Superior temporal gyrus (tissue), 1 donor: ENCODE measurements at regions not wholly inside any gene's neighbourhood (a gene's known extent, or its start where the extent isn't known, plus 50 kb on each side); places are given as distances from the start of the nearest gene placed in this dataset.
"Not testable (repeated sequence)": the region's sequence is repeated elsewhere in the genome, so short reads cannot be mapped to it uniquely, and the experiment has no call there.

Experiments
- DNase-seq: peaks from one replicate; pipeline ENCODE4 v3.0.0-alpha.2; 2016; ENCODE audit errors: extremely low spot score

DNA sequence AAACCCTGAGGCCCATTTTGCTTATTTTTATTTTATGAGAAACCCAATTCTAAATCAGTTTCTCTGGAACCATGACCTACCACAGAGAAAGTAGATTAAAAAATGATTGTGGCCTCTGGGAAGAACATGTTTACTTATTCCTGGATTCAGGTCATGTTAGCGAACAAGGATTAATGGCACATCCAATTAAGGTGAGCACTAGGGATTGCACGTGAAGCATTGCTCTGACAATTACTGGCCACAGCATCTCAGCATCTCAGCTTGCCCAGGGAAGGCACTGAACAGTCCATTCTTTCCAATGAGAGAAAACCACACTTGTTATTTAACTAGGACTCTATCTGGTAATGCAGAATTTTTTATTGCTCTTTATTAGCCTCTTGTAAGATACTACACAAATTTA is 119.8 kb downstream of the ZNF330 start:
- DNase-seq = no peak

DNA sequence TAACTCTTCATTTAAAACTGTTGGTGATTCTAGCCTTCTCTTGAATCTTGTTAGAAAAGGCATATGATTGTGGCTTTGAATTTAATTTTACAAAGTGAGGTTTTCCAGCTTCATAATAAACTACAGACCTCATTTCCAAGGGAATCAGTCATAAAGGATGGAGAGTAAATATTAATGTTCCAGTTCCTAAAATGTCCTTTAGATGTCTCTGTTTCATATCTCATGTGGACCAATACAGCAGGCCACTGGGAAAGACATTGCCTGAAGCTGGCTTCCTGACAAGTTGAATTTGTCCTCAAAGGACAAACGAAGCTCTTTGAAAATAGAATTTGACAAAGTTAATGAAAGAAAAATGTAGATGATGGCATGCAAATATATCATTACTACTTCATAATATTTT is 125.4 kb downstream of the ZNF330 start:
- DNase-seq = peak; percentile 81

DNA sequence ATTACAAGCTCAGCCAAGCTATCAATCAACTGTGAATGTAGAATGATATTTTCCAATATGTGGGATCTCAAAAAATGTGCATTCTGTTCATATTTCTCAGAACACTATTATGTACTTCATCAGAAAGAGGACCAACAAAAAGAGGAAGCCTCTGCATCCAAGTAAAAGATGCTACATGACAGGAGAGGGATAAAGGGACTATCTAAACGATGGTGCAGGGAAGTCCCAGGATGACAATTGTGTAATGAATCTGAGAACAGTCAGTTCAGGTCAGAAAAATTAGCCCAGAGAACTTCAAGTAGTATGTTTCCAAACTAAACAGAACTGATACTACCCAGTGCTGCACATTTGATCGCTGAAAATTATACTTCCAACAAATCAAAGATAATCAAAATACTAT is 127.0 kb downstream of the ZNF330 start:
- DNase-seq = no peak

DNA sequence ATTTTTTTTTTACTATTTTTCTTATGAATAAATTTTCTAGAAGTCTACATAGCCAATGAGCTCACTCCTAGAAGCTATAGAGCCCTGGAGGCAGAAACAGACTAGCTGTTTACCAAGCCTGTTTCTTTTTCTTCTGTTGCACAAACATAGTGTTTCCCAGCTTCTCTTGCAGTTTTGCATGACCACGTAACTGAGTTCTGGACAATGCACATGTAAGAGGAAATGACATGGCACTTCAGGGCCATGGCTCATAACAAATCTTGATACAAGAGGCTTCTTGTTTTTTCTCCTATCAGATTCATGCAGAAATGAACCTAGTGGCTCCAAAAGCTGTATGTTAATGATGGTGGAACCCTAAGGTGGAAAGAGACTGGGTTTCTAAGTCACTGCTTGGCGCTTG is 127.4 kb downstream of the ZNF330 start:
- no peak for DNase-seq

DNA sequence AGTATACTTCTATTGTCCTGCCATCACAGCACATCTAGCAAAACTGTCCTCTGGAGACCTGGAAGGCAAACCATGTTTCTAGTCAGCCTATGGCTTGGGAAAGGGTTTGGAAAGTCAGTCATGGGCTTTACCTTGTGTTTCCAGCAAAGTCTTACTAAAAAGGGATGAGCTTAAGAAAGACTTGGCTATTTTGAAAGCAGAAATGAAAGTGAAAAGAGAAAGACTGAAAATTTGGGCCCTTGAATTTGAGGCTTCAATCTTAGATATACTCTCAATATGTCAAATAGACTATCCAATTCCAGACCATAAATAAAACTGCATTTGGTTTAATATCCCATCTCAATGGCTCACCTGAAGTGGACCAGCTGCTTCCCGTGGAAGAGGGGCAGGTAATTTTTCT is 127.9 kb downstream of the ZNF330 start:
- DNase-seq = no peak

DNA sequence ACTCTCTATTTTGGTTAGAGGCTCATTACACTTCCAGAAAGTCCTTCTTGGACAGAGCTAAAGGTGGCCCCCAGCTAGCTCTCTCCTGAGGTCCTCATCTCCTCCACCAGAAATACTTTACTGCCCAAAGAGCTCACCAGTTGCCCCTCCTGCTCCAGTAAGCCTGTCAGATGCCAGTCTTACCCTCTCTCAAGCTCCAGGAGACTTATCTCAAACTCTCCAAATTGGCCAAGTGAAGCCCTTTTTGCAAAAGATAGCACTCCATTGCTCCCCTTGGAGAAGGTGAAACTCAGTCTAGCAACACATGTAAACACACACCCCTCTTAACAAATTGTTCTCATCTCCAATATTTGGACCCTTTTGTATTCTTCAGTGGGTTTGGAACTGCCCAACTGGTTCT is 128.5 kb downstream of the ZNF330 start:
- DNase-seq = no peak

DNA sequence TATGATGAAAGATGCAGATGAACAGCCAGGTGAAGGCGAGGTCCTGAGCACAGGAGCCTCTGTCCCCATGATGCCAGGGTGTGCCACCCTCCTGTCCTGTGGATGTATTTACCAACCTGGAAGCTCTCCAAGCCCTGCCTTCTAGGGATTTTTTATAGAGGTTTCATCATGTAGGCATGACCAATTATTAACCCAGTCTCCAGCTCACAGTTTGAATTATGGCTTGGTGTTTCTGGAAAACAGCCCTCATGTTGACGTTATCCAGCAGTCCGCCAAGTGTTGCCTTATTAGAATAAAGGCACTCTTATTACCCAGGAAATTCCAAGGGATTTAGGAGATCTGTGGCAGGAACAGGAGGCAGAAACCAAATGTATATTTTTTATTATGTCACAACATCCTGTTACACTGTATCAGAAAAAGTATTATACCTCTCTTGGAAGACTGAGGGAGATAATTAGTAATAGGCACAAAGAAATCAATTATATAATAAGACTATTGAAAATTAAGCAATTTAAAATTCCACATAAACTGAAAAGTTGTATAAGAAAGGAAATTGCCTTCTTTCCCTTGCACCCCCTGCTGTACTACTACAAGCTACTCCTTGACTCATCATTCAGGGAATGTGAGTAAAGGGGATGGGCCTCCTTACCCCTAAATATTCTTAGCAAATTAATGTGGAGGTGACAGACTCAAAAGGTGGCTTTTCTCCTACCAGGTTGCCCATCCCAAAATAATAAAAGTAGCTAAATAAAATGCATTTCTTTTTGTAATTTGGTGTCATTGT is 129.6 kb downstream of the ZNF330 start:
- DNase-seq = no peak

DNA sequence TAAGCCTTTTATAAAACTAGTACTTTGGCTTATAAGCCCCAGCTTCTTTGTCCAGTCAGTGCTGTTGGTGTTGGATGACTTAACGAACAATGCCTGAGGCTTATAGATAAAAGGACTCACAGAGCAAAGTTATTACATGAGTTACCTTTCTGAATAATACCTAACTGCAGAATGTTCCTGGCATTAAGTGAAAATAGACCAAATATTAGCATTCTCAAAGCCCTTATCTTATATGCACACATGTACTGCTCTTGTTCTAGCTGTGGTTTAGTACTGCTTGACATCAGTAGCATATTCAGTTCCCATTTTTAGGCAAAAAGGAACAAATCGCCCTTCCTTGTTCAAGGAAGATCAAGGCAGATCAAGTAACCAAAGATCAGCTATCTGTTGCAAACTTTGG is 131.6 kb downstream of the ZNF330 start:
- no peak for DNase-seq

DNA sequence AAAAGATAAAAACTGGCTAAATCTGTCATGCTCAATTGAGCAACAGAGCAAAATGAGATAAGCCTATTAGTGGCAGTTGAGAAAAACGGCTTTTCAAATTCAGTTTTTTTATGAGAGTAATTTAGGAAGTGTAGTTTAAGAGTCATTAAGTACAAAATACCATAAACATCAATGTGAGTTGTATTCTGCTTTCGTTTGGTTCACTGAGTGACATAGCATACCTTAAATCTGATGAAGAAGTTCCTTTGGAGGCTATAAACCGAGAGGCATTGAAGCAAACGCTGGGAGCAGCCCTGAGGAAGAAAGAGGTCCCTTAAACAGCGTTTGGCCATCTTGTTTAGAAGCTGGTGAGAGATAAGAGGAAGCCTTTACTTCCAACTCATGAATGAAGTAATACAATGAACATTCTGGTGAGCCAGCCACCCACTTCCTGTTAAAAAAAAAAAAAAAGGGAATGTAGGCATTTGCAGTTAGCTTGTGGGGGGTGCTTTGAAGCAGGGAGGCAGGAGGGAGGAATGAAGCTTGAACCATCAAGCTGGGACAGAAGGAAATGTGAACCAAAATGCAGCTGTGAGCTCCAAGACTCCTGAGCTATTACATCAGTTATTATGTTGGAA is 132.3 kb downstream of the ZNF330 start:
- no peak for DNase-seq

DNA sequence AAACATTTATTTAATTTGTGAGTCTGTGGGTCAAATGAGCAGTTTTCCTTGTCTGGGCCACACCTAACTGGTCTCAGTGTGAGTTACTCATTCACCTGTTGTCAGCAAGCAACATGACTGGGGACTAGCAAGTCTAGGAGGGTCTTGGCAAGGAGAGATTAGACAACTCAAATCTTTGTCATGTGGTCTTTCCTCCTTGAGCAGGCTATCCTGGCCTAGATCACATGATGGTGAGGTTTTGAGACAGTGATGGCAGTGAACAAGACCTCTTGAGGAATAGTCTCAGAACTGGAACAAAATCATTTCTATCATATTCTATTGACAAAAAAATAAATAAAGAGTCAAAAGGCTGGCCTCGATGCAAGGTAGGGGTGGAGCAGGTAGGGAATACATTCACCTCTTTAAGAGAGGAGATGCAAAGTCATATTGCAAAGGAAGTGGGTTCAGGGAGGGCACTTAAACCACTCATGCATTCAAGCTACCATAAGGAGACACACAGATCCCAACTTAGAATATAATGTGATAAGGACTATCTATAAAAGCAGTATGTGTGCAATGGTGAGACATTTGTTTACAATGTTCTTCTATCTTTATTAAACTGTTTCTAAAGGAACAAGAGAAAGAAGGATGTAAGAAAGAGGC is 135.7 kb downstream of the ZNF330 start:
- peak; percentile 4 for DNase-seq

DNA sequence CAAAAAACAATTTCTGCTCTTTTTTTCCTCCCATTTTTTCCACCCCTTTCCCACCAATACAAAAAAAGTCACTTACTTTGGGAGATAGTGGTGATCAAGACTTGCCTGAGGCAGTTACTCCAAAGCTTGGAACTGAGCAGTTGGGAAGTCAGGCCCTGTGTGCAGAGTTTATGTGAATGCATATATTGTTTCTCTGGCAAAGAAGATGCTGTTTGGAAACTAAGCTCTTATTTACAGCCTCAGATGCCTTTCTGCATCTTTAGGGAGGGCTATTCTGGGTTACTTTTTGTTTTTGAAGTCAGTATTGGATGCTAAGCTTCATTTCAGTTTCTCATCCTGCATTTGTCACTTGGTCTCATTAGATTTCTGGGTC is 136.3 kb downstream of the ZNF330 start:
- DNase-seq = peak; percentile 11

DNA sequence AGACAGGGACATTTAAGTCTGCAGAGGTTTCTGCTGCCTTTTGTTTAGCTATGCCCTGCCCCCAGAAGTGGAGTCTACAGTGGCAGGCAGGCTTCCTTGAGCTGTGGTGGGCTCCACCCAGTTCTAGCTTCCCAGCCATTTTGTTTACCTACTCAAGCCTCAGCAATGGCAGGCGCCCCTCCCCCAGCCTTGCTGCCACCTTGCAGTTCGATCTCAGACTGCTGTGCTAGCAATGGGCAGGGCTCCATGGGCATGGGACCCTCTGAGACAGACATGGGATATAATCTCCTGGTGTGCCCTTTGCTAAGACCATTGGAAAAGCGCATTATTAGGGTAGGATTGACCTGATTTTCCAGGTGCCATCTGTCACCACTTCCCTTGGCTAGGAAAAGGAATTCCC is 147.5 kb downstream of the ZNF330 start:
- DNase-seq = not testable (repeated sequence)

DNA sequence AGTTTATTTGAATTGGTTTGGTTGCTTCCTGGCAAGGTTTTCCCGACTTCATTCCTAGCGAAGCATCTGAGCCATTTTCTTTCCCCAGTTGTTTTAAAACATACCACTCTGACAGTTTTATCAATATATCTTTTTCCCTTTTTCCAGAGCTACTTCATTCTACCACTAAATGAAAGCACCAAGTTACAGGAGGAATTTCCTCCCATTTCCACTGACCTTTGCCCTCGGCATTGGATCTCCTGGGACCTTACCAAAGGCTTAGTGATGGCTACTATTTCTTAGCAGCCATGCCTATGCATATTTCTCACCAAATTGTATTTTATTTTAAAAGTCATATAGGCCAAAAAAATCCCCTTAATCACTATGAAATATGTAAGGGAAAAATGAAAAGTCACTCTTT is 150.5 kb downstream of the ZNF330 start:
- no peak for DNase-seq

DNA sequence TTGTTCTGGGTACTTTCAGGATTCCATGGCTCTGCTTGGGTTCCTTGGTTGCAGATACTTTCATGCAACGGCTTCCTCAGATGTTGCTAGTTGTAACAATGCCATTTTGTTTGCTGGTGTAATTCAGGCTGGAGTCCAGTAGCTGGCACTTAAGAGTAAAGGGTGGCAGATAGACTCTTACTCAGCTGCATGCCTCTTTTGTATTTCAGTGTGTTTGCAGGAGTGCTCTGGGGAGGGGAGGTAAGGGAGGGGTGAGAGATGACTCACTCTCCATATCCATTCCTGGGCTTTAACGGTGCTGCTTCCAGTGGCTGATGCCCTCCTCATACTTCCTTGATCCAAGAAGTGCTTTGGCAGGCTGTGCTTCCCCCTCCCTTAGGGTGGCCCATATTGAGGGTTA is 155.2 kb downstream of the ZNF330 start:
- DNase-seq = no peak

DNA sequence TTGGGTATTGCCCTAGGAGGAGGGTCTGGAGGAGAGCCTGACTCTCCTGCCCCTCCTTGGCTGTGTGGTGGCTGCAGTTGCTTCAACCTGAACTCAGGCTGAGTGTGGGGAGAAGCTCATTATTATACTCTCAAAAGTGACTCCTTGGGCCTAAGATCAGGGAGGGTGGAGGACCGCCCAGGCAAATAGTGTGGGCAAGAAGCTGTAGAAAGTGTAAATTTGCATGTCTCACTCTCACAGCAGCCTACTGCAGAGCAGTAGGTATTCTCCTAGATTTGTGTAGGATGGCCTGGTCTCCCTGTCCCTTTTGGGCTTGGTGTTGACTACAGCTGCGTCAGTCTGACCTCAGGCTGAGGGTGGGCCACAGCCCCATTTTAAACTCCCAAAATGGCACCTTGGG is 156.1 kb downstream of the ZNF330 start:
- no peak for DNase-seq

DNA sequence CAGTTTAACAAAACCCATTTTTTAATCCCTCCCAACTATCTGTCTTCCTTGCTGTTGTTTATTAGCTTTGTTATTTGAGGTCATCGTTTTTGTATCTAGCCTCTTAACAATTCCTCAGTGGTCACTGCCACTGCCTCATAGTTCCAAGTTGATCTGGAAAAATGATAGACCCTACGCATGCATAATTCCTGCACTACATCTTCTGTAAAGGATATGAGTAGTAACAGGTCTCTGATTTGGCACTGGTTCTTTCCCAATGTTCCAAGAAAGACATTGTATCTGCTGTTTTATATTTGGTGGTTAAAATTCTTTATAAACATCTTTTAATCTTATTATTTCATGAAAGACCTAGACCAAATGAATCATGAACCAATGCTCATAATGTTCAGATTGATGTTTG is 166.6 kb downstream of the ZNF330 start:
- DNase-seq = no peak

DNA sequence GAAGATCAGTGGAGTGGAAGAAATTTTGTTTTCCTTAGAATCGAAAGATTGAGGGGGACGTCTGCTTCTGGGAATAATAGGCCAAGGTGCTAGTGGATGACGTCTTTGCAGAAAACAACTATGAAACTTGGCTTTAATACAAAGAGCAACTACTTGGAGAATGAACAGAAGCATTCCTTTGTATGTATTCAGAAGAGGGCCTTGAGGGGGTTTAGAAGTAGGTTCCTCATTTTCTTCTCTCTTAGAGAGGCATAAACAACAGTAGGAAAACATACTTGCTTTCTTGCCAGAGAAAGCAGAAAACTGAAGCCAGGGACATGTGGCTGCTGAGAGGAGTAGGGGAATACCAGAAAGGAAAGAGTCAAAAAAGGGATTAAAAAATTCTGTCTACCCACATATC is 167.8 kb downstream of the ZNF330 start:
- no peak for DNase-seq

DNA sequence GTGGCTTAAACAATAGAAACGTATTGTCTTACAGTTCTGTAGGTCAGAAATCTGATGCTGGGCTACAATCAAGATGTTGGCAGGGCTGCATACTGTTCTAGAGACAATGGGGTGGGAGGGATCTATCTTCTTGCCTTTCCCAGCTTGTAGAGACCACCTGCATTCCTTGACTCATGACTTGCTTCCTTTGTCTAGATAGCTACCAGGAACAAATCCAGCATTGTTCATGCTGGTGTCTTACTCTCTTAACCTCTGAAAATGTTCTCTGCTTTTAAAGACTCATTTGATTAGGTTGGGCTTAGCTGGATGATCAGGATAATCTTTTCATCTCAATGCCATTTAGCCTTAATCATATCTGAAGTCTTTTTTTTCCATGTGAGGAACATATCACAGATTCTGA is 169.0 kb downstream of the ZNF330 start:
- DNase-seq = no peak

DNA sequence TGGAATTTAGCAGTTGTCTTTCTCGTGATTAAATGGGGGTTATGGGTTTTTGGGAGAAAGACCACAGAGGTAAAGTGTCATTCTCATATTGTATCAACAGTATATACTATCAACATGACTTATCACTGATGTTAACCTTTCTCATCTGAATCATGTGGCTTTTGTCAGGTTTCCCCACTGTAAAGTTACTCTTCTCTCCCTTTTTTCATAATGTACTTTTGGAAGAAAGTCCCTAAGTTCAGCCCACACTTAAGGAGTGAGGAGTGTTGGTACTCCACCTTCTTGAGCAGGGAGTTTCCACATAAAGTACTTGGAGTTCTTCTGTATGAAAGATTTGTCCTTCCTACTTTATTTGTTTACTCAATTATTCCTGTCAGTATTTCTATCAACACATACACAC is 169.9 kb downstream of the ZNF330 start:
- DNase-seq = no peak

DNA sequence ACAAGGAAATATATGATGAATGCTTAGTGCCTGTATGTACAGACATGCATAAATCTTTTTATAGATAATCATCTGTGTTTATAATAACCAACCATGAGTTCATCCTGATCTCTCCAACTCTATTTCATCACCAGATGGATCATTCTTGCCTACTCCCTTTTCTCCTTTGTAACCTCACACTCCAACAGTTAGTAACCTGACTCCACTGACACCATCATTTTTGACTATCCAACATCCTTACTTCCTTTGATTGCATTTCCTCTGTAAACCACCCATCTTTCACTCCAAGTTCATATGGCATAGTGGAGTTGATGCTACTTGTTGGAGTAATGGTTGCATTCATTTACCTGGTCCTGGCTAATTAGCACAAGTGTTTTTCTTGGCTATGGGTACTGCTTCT is 170.6 kb downstream of the ZNF330 start:
- DNase-seq = no peak

DNA sequence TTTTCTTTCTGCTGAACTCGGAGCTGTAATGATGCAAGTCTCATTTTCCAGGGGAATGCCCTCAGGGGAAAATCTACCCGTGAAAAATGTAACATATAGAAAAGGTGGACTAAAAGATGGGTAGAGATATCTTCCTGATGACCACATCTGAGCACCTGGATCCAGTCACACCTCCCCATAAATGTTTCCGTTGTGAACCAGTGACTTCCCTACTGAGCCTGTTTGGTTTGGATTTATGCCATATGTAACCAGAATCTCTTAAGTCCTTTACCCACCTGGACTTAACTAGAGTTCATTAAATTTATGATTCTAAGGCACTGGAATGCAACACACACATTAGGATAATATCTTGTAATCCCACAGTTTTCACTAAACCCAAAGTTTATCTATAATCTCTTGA is 171.1 kb downstream of the ZNF330 start:
- no peak for DNase-seq

DNA sequence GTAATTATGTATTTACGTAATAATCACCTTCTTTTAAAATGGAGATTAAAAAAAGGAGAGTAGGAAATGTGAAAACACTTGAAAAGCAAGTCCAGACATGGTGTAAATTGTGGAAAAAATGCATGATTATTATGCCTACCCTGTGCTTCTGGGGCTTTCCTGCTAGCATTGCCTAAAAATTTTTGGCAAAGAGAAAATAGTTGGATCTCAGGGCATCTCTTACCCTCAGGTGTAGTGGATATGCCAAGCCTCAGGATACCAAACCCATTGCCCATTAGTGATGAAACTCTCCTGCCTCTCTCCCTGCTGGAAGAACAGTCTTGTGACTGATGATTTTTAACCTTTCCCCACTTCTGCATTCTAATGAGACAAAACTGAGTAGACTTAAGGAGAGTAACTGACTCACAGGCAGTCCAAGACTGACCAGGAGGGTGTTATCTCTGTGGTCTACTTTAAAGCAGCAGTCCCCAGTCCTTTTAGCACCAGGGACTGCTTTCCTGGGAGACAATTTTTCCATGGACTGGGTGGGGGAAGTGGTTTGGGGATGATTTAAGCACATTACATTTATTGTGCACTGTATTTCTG is 174.6 kb downstream of the ZNF330 start:
- no peak for DNase-seq

DNA sequence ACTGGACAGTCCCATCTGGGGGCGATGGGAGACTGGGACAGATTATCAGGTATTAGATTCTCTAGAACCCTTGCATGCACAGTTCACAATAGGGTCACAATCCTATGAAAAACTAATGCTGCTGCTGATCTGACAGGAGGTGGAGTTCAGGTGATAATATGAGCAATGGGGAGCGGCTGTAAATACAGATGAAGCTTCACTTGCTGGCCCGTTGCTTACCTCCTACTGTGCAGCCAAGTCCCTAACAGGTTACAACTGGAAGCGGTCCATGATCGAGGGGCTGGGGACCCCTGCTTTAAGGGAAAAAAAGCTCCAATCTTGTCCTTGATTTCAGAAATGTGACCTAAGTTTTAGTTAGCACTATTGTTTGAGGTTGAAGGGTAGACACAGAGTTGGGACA is 175.2 kb downstream of the ZNF330 start:
- DNase-seq = no peak
